ENCODE measurements at regions not wholly inside any gene's neighbourhood (a gene's known extent, or its start where the extent isn't known, plus 50 kb on each side); places are given as distances from the start of the nearest gene placed in this dataset.

GRCh38 chr11:91041626-91042025, 818.8 kb upstream of the CHORDC1 start:
- TF ChIP-seq CTCF (conservative IDR thresholded peaks at IDR 0.05; ENCODE audit: low read depth, low read length) (peak; percentile 57), EZH2 (IDR thresholded peaks at IDR 0.05; ENCODE audit: low read length, unreplicated experiment) (no peak), EZH2phosphoT487 (IDR thresholded peaks at IDR 0.05; ENCODE audit: borderline replicate concordance, low read length) (no peak)
